MM.1S (cell line): ENCODE measurements at regions not wholly inside any gene's neighbourhood (a gene's known extent, or its start where the extent isn't known, plus 50 kb on each side); places are given as distances from the start of the nearest gene placed in this dataset.

Experiments
- DNase-seq: peaks from one replicate; pipeline ENCODE4 v3.0.0-alpha.2; 2015
- H2AFZ ChIP-seq: fragments of 300-600 bp; sonication (generic); 2 replicates; pipeline ENCODE4 v1.6.0; 2016; ENCODE audit warnings: antibody characterized with exemption, low read length
- H3F3A ChIP-seq: fragments of 300-600 bp; sonication (generic); 2 replicates; pipeline ENCODE4 v1.6.1; 2016; ENCODE audit warnings: mild to moderate bottlenecking, antibody characterized with exemption, low read length, moderate library complexity, mixed read lengths; ENCODE audit not compliant: insufficient read depth
- H3K27ac ChIP-seq: fragments of 300-600 bp; sonication (generic); 2 replicates; pipeline ENCODE4 v1.5.1; 2016; ENCODE audit warnings: mild to moderate bottlenecking, low read length
- H3K27me3 ChIP-seq: fragments of 300-600 bp; sonication (generic); replicated peaks from 2 replicates; pipeline ENCODE4 v1.6.0; 2016; ENCODE audit warnings: low read length; ENCODE audit not compliant: insufficient read depth
- H3K36me3 ChIP-seq: fragments of 300-600 bp; sonication (generic); replicated peaks from 2 replicates; pipeline ENCODE4 v1.6.1; 2016; ENCODE audit warnings: mild to moderate bottlenecking, low read length, mixed read lengths; ENCODE audit not compliant: insufficient read depth
- H3K4me1 ChIP-seq: fragments of 300-600 bp; sonication (generic); 2 replicates; pipeline ENCODE4 v1.6.1; 2016; ENCODE audit warnings: low read length, mixed read lengths
- H3K4me2 ChIP-seq: fragments of 300-600 bp; sonication (generic); 2 replicates; pipeline ENCODE4 v1.6.0; 2016; ENCODE audit warnings: low read depth, low read length
- H3K4me3 ChIP-seq: fragments of 300-600 bp; sonication (generic); 2 replicates; pipeline ENCODE4 v1.5.1; 2016; ENCODE audit warnings: low read length, mixed read lengths
- H3K79me2 ChIP-seq: fragments of 300-600 bp; sonication (generic); 2 replicates; pipeline ENCODE4 v1.6.1; 2016; ENCODE audit warnings: mixed run types, low read length, mixed read lengths
- H3K9ac ChIP-seq: fragments of 300-600 bp; sonication (generic); 2 replicates; pipeline ENCODE4 v1.6.1; 2016; ENCODE audit warnings: low read length, mixed read lengths
- H3K9me2 ChIP-seq: fragments of 300-600 bp; sonication (generic); replicated peaks from 2 replicates; pipeline ENCODE4 v1.6.1; 2016; ENCODE audit warnings: mild to moderate bottlenecking, low read length, mixed read lengths; ENCODE audit not compliant: insufficient read depth
- H3K9me3 ChIP-seq: fragments of 300-600 bp; sonication (generic); replicated peaks from 2 replicates; pipeline ENCODE4 v1.6.1; 2016; ENCODE audit warnings: mild to moderate bottlenecking, low read length, mixed read lengths; ENCODE audit not compliant: insufficient read depth
- H4K20me1 ChIP-seq: fragments of 300-600 bp; sonication (generic); 2 replicates; pipeline ENCODE4 v1.6.1; 2016; ENCODE audit warnings: mild to moderate bottlenecking, low read length, moderate library complexity, mixed read lengths; ENCODE audit not compliant: insufficient read depth
- EZH2 ChIP-seq: fragments of 300-600 bp; sonication (generic); optimal IDR thresholded peaks from 2 replicates; pipeline ENCODE3; 2017; ENCODE audit warnings: low read depth, mild to moderate bottlenecking, antibody characterized with exemption, low read length, mixed read lengths
- EZH2phosphoT487 ChIP-seq: fragments of 300-600 bp; sonication (generic); IDR thresholded peaks from 2 replicates; pipeline ENCODE4 v1.6.1; 2018; ENCODE audit warnings: antibody characterized with exemption, low read length
- TF ChIP-seq, protein P1 (sequence below): fragments of 300-600 bp; sonication (generic); IDR thresholded peaks from 2 replicates; pipeline ENCODE4 v1.5.1; 2016; ENCODE audit warnings: antibody characterized with exemption, low read length, mixed read lengths

DNA sequence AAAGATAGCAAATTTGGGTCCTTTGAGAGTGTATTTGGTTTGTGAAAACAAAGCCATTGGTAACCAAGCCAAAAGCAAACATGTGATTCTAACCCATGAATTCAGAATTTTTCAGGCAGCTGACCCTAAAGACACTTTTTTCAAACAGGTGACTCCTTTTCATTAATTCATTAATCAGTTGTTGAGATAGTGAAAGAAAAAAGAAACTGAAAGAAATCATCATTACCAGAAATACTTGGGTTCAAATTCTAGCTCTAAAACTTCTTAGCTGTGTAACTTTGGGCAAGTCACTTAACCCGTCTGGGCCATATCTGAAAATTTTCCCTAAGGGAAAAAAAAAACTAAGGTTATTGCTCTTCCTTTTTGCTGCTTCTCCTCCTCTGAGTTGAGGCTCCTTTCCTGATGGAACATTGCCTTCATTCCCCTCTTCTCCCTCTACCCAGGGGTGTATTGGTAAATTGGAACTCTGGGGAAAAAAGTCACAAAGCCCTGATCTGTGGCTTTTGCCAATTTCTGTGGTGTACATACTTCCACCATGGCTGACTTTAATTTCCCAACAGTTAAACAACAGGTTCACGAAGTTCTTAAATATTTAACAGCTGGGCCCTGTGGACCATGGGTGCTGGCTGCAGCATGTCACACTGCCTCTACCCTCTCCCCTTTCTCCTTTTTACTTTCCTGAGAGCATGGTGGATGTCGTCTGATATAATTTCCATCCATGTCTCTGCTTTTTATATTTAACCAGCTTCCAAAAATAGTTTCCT is 120.3 kb downstream of the ASB7 start:
- TF ChIP-seq EZH2 (no peak), EZH2phosphoT487 (no peak)
- TF ChIP-seq, protein P1, sequence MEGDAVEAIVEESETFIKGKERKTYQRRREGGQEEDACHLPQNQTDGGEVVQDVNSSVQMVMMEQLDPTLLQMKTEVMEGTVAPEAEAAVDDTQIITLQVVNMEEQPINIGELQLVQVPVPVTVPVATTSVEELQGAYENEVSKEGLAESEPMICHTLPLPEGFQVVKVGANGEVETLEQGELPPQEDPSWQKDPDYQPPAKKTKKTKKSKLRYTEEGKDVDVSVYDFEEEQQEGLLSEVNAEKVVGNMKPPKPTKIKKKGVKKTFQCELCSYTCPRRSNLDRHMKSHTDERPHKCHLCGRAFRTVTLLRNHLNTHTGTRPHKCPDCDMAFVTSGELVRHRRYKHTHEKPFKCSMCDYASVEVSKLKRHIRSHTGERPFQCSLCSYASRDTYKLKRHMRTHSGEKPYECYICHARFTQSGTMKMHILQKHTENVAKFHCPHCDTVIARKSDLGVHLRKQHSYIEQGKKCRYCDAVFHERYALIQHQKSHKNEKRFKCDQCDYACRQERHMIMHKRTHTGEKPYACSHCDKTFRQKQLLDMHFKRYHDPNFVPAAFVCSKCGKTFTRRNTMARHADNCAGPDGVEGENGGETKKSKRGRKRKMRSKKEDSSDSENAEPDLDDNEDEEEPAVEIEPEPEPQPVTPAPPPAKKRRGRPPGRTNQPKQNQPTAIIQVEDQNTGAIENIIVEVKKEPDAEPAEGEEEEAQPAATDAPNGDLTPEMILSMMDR, result no peak
- H4K20me1 ChIP-seq, result no peaks in the 10 kb centered on the region
- DNase-seq, result no peak
- H3K4me3 ChIP-seq, result no peak overlapping the region
- no peak overlapping the region for H3K9ac ChIP-seq
- H3F3A ChIP-seq, result no peaks in the 10 kb centered on the region
- no peaks in the 10 kb centered on the region for H3K4me1 ChIP-seq
- H3K4me2 ChIP-seq, result no peak overlapping the region
- H3K9me3 ChIP-seq, result no peaks in the 10 kb centered on the region
- H3K79me2 ChIP-seq, result no peaks in the 10 kb centered on the region
- no peaks in the 10 kb centered on the region for H3K27me3 ChIP-seq
- H2AFZ ChIP-seq, result no peak overlapping the region
- H3K36me3 ChIP-seq, result no peaks in the 10 kb centered on the region
- H3K27ac ChIP-seq, result no peak overlapping the region
- H3K9me2 ChIP-seq, result no peaks in the 10 kb centered on the region

DNA sequence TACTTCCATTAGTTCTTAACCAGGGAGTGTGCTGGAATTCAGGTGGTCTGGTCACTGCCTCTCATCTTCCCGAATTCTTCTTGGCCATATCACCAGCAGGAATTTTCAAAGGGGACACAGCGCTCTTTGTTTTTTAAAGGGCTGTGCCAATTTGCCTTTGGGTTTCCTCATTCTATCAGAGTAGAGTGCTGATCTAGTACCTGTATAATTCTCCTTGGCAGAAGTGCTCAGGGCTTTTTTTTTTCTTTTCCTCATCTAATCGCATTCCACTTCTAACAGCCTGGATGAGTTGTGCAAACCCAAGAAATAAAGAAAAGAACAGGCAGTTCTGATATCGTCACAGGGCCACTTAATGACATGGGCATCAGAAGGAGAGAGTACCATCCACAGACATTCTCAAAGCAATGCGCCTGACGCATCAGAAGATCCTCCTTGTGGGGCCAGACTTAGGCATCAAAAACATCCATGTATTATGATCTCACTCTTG is 121.0 kb downstream of the ASB7 start:
- no peak overlapping the region for H3K4me3 ChIP-seq
- no peaks in the 10 kb centered on the region for H3K27me3 ChIP-seq
- H3F3A ChIP-seq, result no peaks in the 10 kb centered on the region
- H3K4me2 ChIP-seq, result no peak overlapping the region
- TF ChIP-seq EZH2, result no peak
- TF ChIP-seq, protein P1, result no peak
- no peak for TF ChIP-seq EZH2phosphoT487
- no peak overlapping the region for H2AFZ ChIP-seq
- no peak for DNase-seq
- H3K9ac ChIP-seq, result no peak overlapping the region
- H3K27ac ChIP-seq, result no peak overlapping the region
- no peaks in the 10 kb centered on the region for H4K20me1 ChIP-seq
- H3K79me2 ChIP-seq, result no peaks in the 10 kb centered on the region
- H3K9me2 ChIP-seq, result no peaks in the 10 kb centered on the region
- no peaks in the 10 kb centered on the region for H3K36me3 ChIP-seq
- H3K4me1 ChIP-seq, result no peaks in the 10 kb centered on the region
- no peaks in the 10 kb centered on the region for H3K9me3 ChIP-seq

DNA sequence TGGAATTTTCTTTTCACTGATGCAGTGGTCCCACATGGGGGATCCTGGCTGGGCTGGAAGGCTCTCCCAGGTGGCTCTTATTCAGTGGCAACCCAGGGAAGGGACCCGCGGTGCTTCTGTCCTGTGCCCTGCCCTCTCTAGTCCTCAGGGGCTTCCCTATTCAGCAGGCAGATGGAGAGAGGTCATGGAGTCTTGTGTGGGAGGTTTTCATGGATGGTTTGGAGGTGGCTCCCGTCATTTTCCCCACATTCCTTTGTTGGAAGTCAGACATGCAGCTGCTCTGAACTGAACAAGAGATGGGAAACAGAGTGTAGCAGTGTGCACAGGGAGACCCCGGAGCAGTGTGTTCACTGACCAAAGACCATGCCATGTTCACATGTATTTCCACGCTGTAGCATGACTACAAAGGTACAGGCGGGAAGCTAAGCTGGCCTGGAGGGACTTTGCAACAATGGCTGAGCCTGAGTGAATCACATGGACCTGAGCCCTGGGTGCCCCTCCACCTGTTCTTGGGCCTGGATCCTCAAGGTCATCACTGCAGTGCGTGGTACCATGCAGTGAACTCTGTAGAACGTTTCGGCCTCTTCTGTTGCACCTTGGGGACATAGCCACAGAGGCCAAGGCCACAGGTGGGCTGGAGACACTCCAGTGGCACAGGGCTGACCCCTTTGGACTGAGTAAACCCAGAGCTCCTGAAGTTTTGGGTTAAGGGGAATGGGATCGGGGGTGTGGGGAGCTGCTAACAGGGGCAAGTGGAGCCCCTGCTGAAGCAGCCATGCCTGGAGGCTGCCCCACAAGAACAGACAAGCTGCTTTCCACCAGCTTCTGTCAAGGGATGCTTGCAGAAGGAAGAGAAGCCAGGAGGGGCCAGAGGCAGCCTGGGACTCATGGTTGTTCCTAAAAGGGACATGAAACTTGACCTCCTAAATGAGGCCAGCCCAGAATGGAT is 123.0 kb downstream of the ASB7 start:
- Histone ChIP-seq H3K9me2 (no peaks in the 10 kb centered on the region), H3F3A (no peaks in the 10 kb centered on the region), H3K9ac (no peak overlapping the region), H3K27ac (no peak overlapping the region), H3K4me2 (no peak overlapping the region), H3K9me3 (no peaks in the 10 kb centered on the region), H3K4me1 (no peaks in the 10 kb centered on the region), H2AFZ (no peak overlapping the region), H3K79me2 (no peaks in the 10 kb centered on the region), H4K20me1 (no peaks in the 10 kb centered on the region), H3K36me3 (no peaks in the 10 kb centered on the region), H3K4me3 (no peak overlapping the region), H3K27me3 (no peaks in the 10 kb centered on the region)
- TF ChIP-seq, protein P1, result no peak
- TF ChIP-seq EZH2phosphoT487, result no peak
- TF ChIP-seq EZH2, result no peak
- DNase-seq, result no peak
